GM12878 (cell line): ENCODE measurements at regions not wholly inside any gene's neighbourhood (a gene's known extent, or its start where the extent isn't known, plus 50 kb on each side); places are given as distances from the start of the nearest gene placed in this dataset.

Experiments
- ATAC-seq: fragments of 200-7000 bp; cut with Tn5 transposase; 3 replicates; pipeline ENCODE4 v1.9.1; 2020; ENCODE audit warnings: mild to moderate bottlenecking, moderate library complexity
- BruUV-seq: library from RNA; stranded (reverse); fragments of 400-500 nt; replicated peaks from 2 replicates; lab custom pipeline; 2021; lab: Mats Ljungman, UMichigan
- CTCF ChIA-PET: fragments of 300-600 bp; sonication (Branson Sonifier 250); formaldehyde crosslinking; extraction: SDS; loops from one replicate; lab custom pipeline; 2021; ENCODE audit warnings: inconsistent platforms; lab: Yijun Ruan, JAX
- POLR2A ChIA-PET: fragments of 350-600 bp; formaldehyde crosslinking; extraction: SDS; loops from one replicate; lab custom pipeline; 2021; ENCODE audit warnings: inconsistent platforms; lab: Charles Lee
- RAD21 ChIA-PET: fragments of 300-600 bp; sonication (Branson Sonifier 250); formaldehyde crosslinking; loops from one replicate; lab custom pipeline; 2023; ENCODE audit warnings: antibody characterized with exemption; ENCODE audit not compliant: unreplicated experiment; lab: Charles Lee
- SMC1A ChIA-PET: fragments of 300-600 bp; sonication (Branson Sonifier 250); formaldehyde crosslinking; loops from one replicate; lab custom pipeline; 2023; ENCODE audit not compliant: unreplicated experiment, uncharacterized antibody; lab: Charles Lee
- DNase-seq: peaks from one replicate; pipeline ENCODE4 v3.0.0-alpha.2; 2011; ENCODE audit warnings: low read depth, low spot score
- FAIRE-seq: peaks from 3 replicates; lab custom pipeline; 2011; peaks lifted over from hg19 to GRCh38; lab: Jason Lieb, UNC
- H2AFZ ChIP-seq: 2 replicates; pipeline ENCODE4 v1.6.0; 2011; ENCODE audit warnings: low read depth, low read length, control low read depth; ENCODE audit not compliant: control insufficient read depth
- H3K27ac ChIP-seq: 2 replicates; pipeline ENCODE4 v1.5.1; 2011; ENCODE audit warnings: control low read depth; ENCODE audit not compliant: control insufficient read depth, insufficient read depth
- H3K27me3 ChIP-seq, 2 experiments: replicated peaks in 1 of 2; 2 replicates each; pipeline versions ENCODE4 v1.6.0 to v1.6.1; 2011; ENCODE audit warnings: low read length in 1 of 2; ENCODE audit not compliant: control insufficient read depth in 2 of 2, insufficient read depth in 2 of 2
- H3K36me3 ChIP-seq, 2 experiments: 2 replicates each; pipeline ENCODE4 v1.5.1; 2011; ENCODE audit warnings: low read length in 1 of 2; ENCODE audit not compliant: control insufficient read depth in 2 of 2, insufficient read depth in 2 of 2
- H3K4me1 ChIP-seq: 2 replicates; pipeline ENCODE4 v1.6.1; 2011; ENCODE audit warnings: mild to moderate bottlenecking, low read length, moderate library complexity, mixed read lengths; ENCODE audit not compliant: control insufficient read depth, insufficient read depth
- H3K4me2 ChIP-seq: 2 replicates; pipeline ENCODE4 v1.6.0; 2011; ENCODE audit warnings: control low read depth; ENCODE audit not compliant: control insufficient read depth, insufficient read depth
- H3K4me3 ChIP-seq: fragments of 200-600 bp; sonication (generic); 2 replicates; pipeline ENCODE4 v1.5.1; 2016
- H3K79me2 ChIP-seq: 2 replicates; pipeline ENCODE4 v1.6.0; 2011; ENCODE audit warnings: low read length; ENCODE audit not compliant: control insufficient read depth, insufficient read depth
- H3K9ac ChIP-seq: 2 replicates; pipeline ENCODE4 v1.8.0; 2011; ENCODE audit warnings: low read length, control low read depth, mixed read lengths; ENCODE audit not compliant: control insufficient read depth, insufficient read depth
- H3K9me3 ChIP-seq: replicated peaks from 3 replicates; pipeline ENCODE4 v1.5.1; 2011; ENCODE audit warnings: mild to moderate bottlenecking, low read length; ENCODE audit not compliant: control insufficient read depth, insufficient read depth
- H4K20me1 ChIP-seq: 2 replicates; pipeline ENCODE4 v1.6.0; 2011; ENCODE audit not compliant: control insufficient read depth, insufficient read depth
- MEF2B ChIP-seq: fragments of 450-650 bp; IDR thresholded peaks from 2 replicates; pipeline ENCODE4 v1.6.1; 2018; ENCODE audit warnings: mild to moderate bottlenecking, moderate library complexity; ENCODE audit not compliant: partially characterized antibody, poor library complexity, severe bottlenecking
- MTA3 ChIP-seq: IDR thresholded peaks from 2 replicates; pipeline ENCODE4 v1.6.1; 2012; ENCODE audit warnings: low read length, inconsistent platforms, borderline replicate concordance
- NFYB ChIP-seq: IDR thresholded peaks from 2 replicates; pipeline ENCODE4 v1.6.1; 2011; ENCODE audit warnings: low read depth, mild to moderate bottlenecking, low read length, improper control_type of control experiment, moderate library complexity; ENCODE audit not compliant: insufficient read depth
- PAX5 ChIP-seq: IDR thresholded peaks from 2 replicates; pipeline ENCODE4 v1.6.1; 2011; ENCODE audit warnings: low read depth, low read length, borderline replicate concordance
- RB1 ChIP-seq: fragments of 450-650 bp; formaldehyde crosslinking; IDR thresholded peaks from 2 replicates; pipeline ENCODE4 v1.6.1; 2017; ENCODE audit warnings: mild to moderate bottlenecking, borderline replicate concordance
- RBBP5 ChIP-seq: fragments of 200-600 bp; sonication (generic); conservative IDR thresholded peaks from 2 replicates; pipeline ENCODE4 v1.6.1; 2016
- RCOR1 ChIP-seq: conservative IDR thresholded peaks from 2 replicates; pipeline ENCODE4 v1.6.1; 2012; ENCODE audit warnings: low read depth, low read length, improper control_type of control experiment
- SMAD5 ChIP-seq: IDR thresholded peaks from 2 replicates; pipeline ENCODE4 v1.6.1; 2016; ENCODE audit warnings: antibody characterized with exemption, low read depth
- SREBF1 ChIP-seq: IDR thresholded peaks from 2 replicates; pipeline ENCODE4 v1.6.1; 2012; ENCODE audit warnings: mild to moderate bottlenecking, low read length
- TAF1 ChIP-seq: IDR thresholded peaks from 2 replicates; pipeline ENCODE4 v1.6.1; 2011; ENCODE audit warnings: mild to moderate bottlenecking, low read depth, low read length, borderline replicate concordance
- WRNIP1 ChIP-seq: IDR thresholded peaks from 2 replicates; pipeline ENCODE4 v1.6.1; 2011; ENCODE audit warnings: low read depth, low read length, improper control_type of control experiment, borderline replicate concordance
- WGBS: methylation state at CpG from one replicate; pipeline ENCODE4 v1.1.6; 2016; ENCODE audit warnings: low lambda C conversion rate; ENCODE audit not compliant: insufficient replicate concordance, insufficient coverage; ENCODE audit errors: missing lambda C conversion rate; 5-methylcytosine and 5-hydroxymethylcytosine counted together
- in situ Hi-C: fragments of 300-500 bp; cut with MboI; formaldehyde crosslinking; loops from 9 replicates; pipeline ENCODE4 v1.14.3; 2018; ENCODE audit warnings: mixed read lengths
- intact Hi-C: fragments of 100-400 bp; cut with micrococcal nuclease; formaldehyde crosslinking; loops from one replicate; pipeline ENCODE4 v1.14.2; 2022; ENCODE audit not compliant: unreplicated experiment
- TF ChIP-seq, protein P1 (sequence below): fragments of 450-650 bp; IDR thresholded peaks from 2 replicates; pipeline ENCODE4 v1.6.1; 2018; ENCODE audit warnings: borderline replicate concordance, mild to moderate bottlenecking; ENCODE audit not compliant: partially characterized antibody
- TF ChIP-seq, protein P2 (sequence below): IDR thresholded peaks from 2 replicates; pipeline ENCODE4 v1.6.1; 2012; ENCODE audit warnings: low read depth, low read length, improper control_type of control experiment

DNA sequence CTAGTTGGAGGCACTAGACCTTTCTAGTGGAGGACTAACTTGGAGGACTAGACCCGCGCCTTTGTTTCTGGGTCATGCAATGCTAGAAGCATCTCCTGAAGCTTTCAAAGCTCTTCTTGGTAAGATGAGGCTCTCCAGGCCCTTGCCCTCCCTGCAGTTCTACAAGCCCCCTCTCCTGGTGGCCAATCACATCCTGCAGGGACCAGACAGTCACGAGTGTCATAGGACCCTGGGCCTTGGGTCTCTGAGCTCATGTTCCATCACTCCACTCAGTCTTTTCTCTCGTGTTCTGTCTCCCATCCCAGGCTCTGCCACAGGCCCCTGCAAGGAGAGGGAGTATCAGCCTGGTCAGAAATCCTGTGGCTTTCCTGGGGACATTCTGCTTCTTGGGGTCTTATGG is 119.6 kb downstream of the CYLD start (continued):
- TF ChIP-seq MTA3 = no peak
- no peak for TF ChIP-seq RCOR1
- no peak for TF ChIP-seq TAF1
- TF ChIP-seq RBBP5 = no peak
- TF ChIP-seq SMAD5 = no peak
- TF ChIP-seq PAX5 = no peak
- TF ChIP-seq MEF2B = no peak
- no peak for TF ChIP-seq SREBF1
- TF ChIP-seq, protein P1, sequence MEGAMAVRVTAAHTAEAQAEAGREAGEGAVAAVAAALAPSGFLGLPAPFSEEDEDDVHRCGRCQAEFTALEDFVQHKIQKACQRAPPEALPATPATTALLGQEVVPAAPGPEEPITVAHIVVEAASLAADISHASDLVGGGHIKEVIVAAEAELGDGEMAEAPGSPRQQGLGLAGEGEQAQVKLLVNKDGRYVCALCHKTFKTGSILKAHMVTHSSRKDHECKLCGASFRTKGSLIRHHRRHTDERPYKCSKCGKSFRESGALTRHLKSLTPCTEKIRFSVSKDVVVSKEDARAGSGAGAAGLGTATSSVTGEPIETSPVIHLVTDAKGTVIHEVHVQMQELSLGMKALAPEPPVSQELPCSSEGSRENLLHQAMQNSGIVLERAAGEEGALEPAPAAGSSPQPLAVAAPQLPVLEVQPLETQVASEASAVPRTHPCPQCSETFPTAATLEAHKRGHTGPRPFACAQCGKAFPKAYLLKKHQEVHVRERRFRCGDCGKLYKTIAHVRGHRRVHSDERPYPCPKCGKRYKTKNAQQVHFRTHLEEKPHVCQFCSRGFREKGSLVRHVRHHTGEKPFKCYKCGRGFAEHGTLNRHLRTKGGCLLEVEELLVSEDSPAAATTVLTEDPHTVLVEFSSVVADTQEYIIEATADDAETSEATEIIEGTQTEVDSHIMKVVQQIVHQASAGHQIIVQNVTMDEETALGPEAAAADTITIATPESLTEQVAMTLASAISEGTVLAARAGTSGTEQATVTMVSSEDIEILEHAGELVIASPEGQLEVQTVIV = no peak
- TF ChIP-seq, protein P2, sequence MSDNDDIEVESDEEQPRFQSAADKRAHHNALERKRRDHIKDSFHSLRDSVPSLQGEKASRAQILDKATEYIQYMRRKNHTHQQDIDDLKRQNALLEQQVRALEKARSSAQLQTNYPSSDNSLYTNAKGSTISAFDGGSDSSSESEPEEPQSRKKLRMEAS = no peak
- TF ChIP-seq RB1 = no peak

DNA sequence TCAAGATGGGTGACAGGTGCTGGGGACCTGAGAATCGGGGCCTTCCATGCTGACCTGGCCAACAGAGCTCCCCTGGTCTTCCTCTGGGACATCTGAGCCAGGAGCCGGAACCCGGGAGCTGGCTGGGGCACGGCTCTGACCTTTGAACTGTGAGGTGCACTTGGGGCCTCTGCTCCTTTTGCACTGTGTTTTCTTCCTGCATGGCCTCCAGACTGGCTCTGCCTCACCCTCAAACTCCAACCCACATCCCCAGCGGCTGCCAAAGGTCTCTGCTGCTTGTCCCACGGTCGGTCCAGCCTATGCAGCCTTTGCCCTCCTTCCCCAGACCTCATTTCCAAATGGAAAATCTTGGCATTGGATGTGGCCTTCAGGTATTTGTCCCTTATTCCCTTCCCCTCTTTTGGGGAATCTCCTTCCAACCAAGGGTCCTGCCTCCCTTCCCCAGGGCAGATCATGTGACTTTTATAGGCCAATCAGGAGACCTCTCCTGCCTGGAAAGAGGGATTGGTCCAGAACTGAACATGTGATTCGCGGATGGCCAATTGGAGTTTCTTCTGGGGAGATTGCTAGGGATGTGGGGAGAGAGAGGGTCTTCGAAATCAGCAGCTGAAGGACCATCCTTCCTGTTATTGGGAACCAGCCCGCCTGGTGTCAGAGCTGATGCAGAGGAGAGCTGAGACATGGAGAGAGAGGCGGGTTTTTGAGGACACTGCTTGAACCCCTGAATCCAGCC is 117.9 kb downstream of the CYLD start:
- H3K36me3 ChIP-seq = no peaks in the 10 kb centered on the region
- H3K27ac ChIP-seq = no peak overlapping the region
- H4K20me1 ChIP-seq = no peaks in the 10 kb centered on the region
- in situ Hi-C loops (no loop called here), intact Hi-C loops (no loop called here)
- no peak for ATAC-seq
- no peaks in the 10 kb centered on the region for H3K79me2 ChIP-seq
- BruUV-seq = no TSS peak
- no peak overlapping the region for H3K4me3 ChIP-seq
- TF ChIP-seq NFYB = 0 out of 2 replicates have a peak, but pooled peaks have one; percentile 40
- TF ChIP-seq WRNIP1 = no peak
- H2AFZ ChIP-seq = no peak overlapping the region
- no peak overlapping the region for H3K4me2 ChIP-seq
- no peak for DNase-seq
- H3K27me3 ChIP-seq = no peaks in the 10 kb centered on the region
- CTCF ChIA-PET = interaction anchor here (0.6 kb wide), 1 partner anchor 1000 kb away, joined by 3 read pairs; no protein-coding TSS in a partner anchor
- SMC1A ChIA-PET = no interaction called here
- no peak overlapping the region for H3K9ac ChIP-seq
- no peaks in the 10 kb centered on the region for H3K4me1 ChIP-seq
- 36% methylated on average over 12 of the region's 12 CpGs for WGBS
- RAD21 ChIA-PET = no interaction called here
- POLR2A ChIA-PET = no interaction called here
- FAIRE-seq = no peak
- no peaks in the 10 kb centered on the region for H3K9me3 ChIP-seq
